Thoracic aorta (tissue), 2 donors: ENCODE measurements at regions not wholly inside any gene's neighbourhood (a gene's known extent, or its start where the extent isn't known, plus 50 kb on each side); places are given as distances from the start of the nearest gene placed in this dataset.

ENCODE experiments used
- ATAC-seq: fragments of 150-250 bp; one replicate; pipeline ENCODE4 v1.8.0; 2017; ENCODE audit warnings: low read depth; ENCODE audit not compliant: insufficient number of reproducible peaks, low FRiP score
- DNase-seq: peaks from one replicate; pipeline ENCODE4 v3.0.0-alpha.2; 2020; ENCODE audit warnings: low spot score
- H3K27ac ChIP-seq, 2 donors: fragments of 200-600 bp; sonication (generic); 1 replicate in 1 of 2; 2 replicates in 1 of 2; pipeline ENCODE4 v1.5.1; 2016; ENCODE audit warnings: mild to moderate bottlenecking in 2 of 2, moderate library complexity in 2 of 2
- H3K27me3 ChIP-seq: fragments of 200-600 bp; sonication (generic); replicated peaks from 2 replicates; pipeline ENCODE4 v1.6.0; 2016; ENCODE audit warnings: mild to moderate bottlenecking; ENCODE audit not compliant: insufficient read depth
- H3K36me3 ChIP-seq: fragments of 200-600 bp; sonication (generic); one replicate; pipeline ENCODE4 v1.5.1; 2016
- H3K4me1 ChIP-seq, 2 donors: fragments of 200-600 bp; sonication (generic); 1 replicate in 1 of 2; 2 replicates in 1 of 2; pipeline versions ENCODE4 v1.5.1 to v1.6.0; 2016; ENCODE audit warnings: low read depth in 2 of 2, mild to moderate bottlenecking in 1 of 2; ENCODE audit not compliant: control insufficient read depth in 1 of 2
- H3K4me3 ChIP-seq: fragments of 200-600 bp; sonication (generic); 2 replicates; pipeline ENCODE4 v1.5.1; 2016; ENCODE audit warnings: mild to moderate bottlenecking
- H3K9me3 ChIP-seq: fragments of 200-600 bp; sonication (generic); 2 replicates; pipeline ENCODE4 v1.5.1; 2016
- TF ChIP-seq, protein P1 (sequence below): fragments of 200-600 bp; sonication (generic); IDR thresholded peaks from one replicate; pipeline ENCODE4 v1.5.1; 2019; ENCODE audit warnings: antibody characterized with exemption

DNA sequence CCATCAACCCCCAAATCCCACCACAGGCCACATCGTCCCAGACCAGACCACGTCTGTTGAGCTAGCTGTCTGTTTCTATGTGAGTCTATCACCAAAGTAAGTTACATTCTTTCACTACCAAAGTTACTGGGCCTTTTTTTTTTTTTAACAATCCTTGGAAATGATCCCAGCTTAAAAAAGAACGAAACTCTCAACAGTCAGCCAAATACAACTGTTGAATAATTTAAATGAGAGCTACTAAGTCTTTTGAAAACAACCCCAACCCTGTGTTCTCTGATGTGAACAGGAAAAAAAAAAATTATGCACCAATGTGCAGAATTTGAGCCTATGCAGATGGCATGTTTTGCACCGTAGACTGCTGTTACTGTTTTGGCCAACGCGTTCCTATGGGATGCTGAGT is 134.0 kb upstream of the ETS2 start:
- Histone ChIP-seq H3K4me3 (peak overlapping the region; percentile 40), H3K27ac (peak overlapping the region; percentile 71 to 83), H3K4me1 (peaks cover 4 to 44% of the 10 kb centered on the region in 2 donors), H3K9me3 (no peaks in the 10 kb centered on the region), H3K36me3 (no peaks in the 10 kb centered on the region), H3K27me3 (no peaks in the 10 kb centered on the region)
- DNase-seq (no peak), ATAC-seq (no peak)
- TF ChIP-seq, protein P1, sequence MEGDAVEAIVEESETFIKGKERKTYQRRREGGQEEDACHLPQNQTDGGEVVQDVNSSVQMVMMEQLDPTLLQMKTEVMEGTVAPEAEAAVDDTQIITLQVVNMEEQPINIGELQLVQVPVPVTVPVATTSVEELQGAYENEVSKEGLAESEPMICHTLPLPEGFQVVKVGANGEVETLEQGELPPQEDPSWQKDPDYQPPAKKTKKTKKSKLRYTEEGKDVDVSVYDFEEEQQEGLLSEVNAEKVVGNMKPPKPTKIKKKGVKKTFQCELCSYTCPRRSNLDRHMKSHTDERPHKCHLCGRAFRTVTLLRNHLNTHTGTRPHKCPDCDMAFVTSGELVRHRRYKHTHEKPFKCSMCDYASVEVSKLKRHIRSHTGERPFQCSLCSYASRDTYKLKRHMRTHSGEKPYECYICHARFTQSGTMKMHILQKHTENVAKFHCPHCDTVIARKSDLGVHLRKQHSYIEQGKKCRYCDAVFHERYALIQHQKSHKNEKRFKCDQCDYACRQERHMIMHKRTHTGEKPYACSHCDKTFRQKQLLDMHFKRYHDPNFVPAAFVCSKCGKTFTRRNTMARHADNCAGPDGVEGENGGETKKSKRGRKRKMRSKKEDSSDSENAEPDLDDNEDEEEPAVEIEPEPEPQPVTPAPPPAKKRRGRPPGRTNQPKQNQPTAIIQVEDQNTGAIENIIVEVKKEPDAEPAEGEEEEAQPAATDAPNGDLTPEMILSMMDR, result no peak

DNA sequence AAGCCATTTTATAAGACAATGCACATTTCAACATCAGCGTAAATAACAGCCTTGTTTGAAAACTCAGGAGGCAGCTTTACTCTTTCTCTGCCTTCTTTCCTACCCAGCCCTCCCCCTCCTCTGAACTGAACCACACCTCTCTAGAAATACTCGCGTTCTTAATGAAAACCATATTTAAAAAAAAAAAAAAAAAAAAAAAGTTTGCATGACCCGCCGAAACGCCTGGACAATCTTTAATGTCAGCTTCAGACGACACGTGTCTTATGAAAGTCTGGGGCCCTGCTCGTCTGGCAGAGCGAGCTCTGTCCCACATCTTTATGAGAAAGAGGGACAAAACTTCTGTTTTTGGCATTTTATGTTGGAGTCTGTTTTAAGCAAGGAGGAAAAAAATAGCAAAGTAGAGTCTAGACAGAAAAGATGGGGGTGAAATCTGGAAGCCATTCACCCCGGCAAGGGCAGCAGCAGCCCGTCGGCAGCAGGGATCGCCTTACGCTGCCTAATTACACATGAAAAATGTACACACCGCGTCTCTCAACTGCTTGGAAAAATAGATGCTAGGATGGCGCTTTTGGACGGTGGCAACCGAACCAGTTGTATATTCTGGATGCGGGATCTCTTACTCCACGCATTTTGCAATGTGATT is 130.4 kb upstream of the ETS2 start:
- Histone ChIP-seq H3K9me3 (no peaks in the 10 kb centered on the region), H3K4me1 (peaks cover 16 to 68% of the 10 kb centered on the region in 2 donors), H3K27ac (peak overlapping the region in 1 of 2 donors; percentile 61), H3K36me3 (no peaks in the 10 kb centered on the region), H3K4me3 (peak overlapping the region; percentile 52), H3K27me3 (no peaks in the 10 kb centered on the region)
- ATAC-seq, result no peak
- no peak for DNase-seq
- TF ChIP-seq, protein P1, result no peak

DNA sequence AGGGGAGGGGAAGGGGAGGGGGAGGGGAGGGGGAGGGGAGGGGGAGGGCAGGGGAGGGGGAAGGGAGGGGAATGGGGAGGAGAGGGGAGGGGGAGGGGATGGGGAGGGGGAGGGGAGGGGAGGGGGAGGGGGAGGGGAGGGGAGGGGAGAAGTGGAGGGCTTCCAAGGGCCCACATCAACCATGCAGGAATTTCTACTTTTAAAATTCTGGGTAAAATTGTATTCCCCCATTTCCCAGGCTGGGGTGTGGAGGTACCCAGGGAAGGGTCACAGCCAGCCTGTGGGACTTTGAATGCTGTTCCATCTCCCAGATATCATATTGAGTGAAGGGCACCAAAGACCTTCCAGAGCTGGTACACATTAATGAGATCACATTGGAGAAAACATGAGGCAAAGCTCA is 126.9 kb upstream of the ETS2 start:
- H3K4me3 ChIP-seq, result no peak overlapping the region
- H3K9me3 ChIP-seq, result no peaks in the 10 kb centered on the region
- no peaks in the 10 kb centered on the region for H3K27me3 ChIP-seq
- DNase-seq (no peak), ATAC-seq (no peak)
- H3K36me3 ChIP-seq, result no peaks in the 10 kb centered on the region
- TF ChIP-seq, protein P1, result no peak
- H3K4me1 ChIP-seq, result peaks cover 16 to 60% of the 10 kb centered on the region in 2 donors
- H3K27ac ChIP-seq, result peak overlapping the region; percentile 82 to 84

DNA sequence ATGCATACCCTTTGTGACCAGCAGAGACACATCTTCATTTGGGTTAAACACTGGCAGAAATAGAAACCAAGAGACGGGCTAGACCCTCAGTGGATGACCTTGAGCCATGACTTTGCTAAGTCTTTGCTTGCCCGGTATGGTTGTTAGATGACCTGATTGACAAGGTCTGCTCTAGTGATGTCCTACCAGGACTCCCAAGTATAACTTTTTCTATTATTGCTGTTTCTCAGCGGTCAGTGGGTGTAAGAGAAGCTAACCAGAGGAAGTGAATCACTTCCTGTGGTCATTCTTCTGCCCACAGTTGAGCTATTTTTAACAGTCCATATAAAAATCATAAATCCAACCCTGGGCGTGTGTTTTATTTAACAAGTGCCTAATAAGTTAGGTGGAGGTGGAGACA is 126.2 kb upstream of the ETS2 start:
- ATAC-seq, result peak; percentile 82
- H3K9me3 ChIP-seq, result no peaks in the 10 kb centered on the region
- TF ChIP-seq, protein P1, result no peak
- no peak for DNase-seq
- H3K36me3 ChIP-seq, result no peaks in the 10 kb centered on the region
- peak overlapping the region; percentile 82 to 84 for H3K27ac ChIP-seq
- H3K27me3 ChIP-seq, result no peaks in the 10 kb centered on the region
- peak overlapping the region; percentile 13 for H3K4me3 ChIP-seq
- H3K4me1 ChIP-seq, result peaks cover 16 to 60% of the 10 kb centered on the region in 2 donors

DNA sequence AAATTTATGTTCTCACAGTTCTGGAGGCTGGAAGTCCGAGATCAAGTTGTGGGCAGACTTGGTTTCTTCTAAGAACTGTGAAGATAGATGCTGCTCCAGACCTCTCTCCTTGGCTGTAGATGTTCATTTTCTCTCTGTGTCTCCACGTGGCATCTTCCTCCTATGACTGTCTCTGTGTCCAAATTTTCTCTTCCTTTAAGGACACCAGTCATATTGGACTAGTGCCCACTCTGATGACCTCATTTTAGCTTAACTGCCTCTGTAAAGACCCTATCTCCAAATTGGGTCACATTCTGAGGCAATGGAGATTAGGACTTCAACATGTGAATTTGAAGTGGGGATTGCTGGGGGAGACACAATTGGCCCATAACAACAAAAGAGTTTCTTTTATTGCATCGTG is 125.3 kb upstream of the ETS2 start:
- Histone ChIP-seq H3K27me3 (no peaks in the 10 kb centered on the region), H3K27ac (peak overlapping the region; percentile 67 to 82)

More for the DNA sequence above, 125.3 kb upstream of the ETS2 start:
- H3K36me3 ChIP-seq, result no peaks in the 10 kb centered on the region
- TF ChIP-seq, protein P1, result no peak
- H3K4me3 ChIP-seq, result no peak overlapping the region
- H3K4me1 ChIP-seq, result peaks cover 16 to 52% of the 10 kb centered on the region in 2 donors
- DNase-seq, result no peak
- H3K9me3 ChIP-seq, result no peaks in the 10 kb centered on the region
- ATAC-seq, result no peak
